HT1080 (cell line): ENCODE measurements at regions not wholly inside any gene's neighbourhood (a gene's known extent, or its start where the extent isn't known, plus 50 kb on each side); places are given as distances from the start of the nearest gene placed in this dataset.
"Not testable (repeated sequence)": the region's sequence is repeated elsewhere in the genome, so short reads cannot be mapped to it uniquely, and the experiment has no call there.

Source experiments
- DNase-seq: peaks from one replicate; pipeline ENCODE4 v3.0.0-alpha.2; 2015; ENCODE audit warnings: low read depth

- no peak for DNase-seq
These were observed 113.8 kb upstream of the RBPJ start for GRCh38 chr4:26206999-26207398.

- no peak for DNase-seq
These were observed 113.2 kb upstream of the RBPJ start for GRCh38 chr4:26207631-26208030.

- DNase-seq, result no peak
These were observed 112.4 kb upstream of the RBPJ start for GRCh38 chr4:26208237-26208994.

GRCh38 chr4:26209378-26209777 is 111.4 kb upstream of the RBPJ start:
- DNase-seq, result not testable (repeated sequence)

GRCh38 chr4:26212528-26212927 is 108.3 kb upstream of the RBPJ start:
- no peak for DNase-seq

- no peak for DNase-seq
These were observed 107.5 kb upstream of the RBPJ start for GRCh38 chr4:26213317-26213716.

GRCh38 chr4:26214994-26215393 is 105.8 kb upstream of the RBPJ start:
- no peak for DNase-seq

GRCh38 chr4:26215725-26216124 is 105.1 kb upstream of the RBPJ start:
- no peak for DNase-seq

GRCh38 chr4:26217481-26217880 is 103.3 kb upstream of the RBPJ start:
- no peak for DNase-seq

GRCh38 chr4:26217961-26218676 is 102.7 kb upstream of the RBPJ start:
- no peak for DNase-seq

- DNase-seq, result no peak
These were observed 101.9 kb upstream of the RBPJ start for GRCh38 chr4:26218677-26219605.

- DNase-seq, result no peak
These were observed 100.1 kb upstream of the RBPJ start for GRCh38 chr4:26220696-26221095.

GRCh38 chr4:26223155-26223554 is 97.7 kb upstream of the RBPJ start:
- DNase-seq, result peak; percentile 16

- no peak for DNase-seq
These were observed 94.0 kb upstream of the RBPJ start for GRCh38 chr4:26226629-26227376.

GRCh38 chr4:26227601-26228229 is 93.1 kb upstream of the RBPJ start:
- no peak for DNase-seq

GRCh38 chr4:26228883-26229282 is 91.9 kb upstream of the RBPJ start:
- DNase-seq, result no peak

- DNase-seq, result no peak
These were observed 90.8 kb upstream of the RBPJ start for GRCh38 chr4:26229974-26230373.

GRCh38 chr4:26233350-26233749 is 87.5 kb upstream of the RBPJ start:
- no peak for DNase-seq

- DNase-seq, result peak; percentile 11
These were observed 85.3 kb upstream of the RBPJ start for GRCh38 chr4:26235500-26235899.

- DNase-seq, result no peak
These were observed 82.9 kb upstream of the RBPJ start for GRCh38 chr4:26237916-26238315.

- DNase-seq, result no peak
These were observed 82.4 kb upstream of the RBPJ start for GRCh38 chr4:26238426-26238777.
